Left lung (tissue), 4 donors: ENCODE measurements at regions not wholly inside any gene's neighbourhood (a gene's known extent, or its start where the extent isn't known, plus 50 kb on each side); places are given as distances from the start of the nearest gene placed in this dataset.

Experiments used
- ATAC-seq: fragments of 200-7000 bp; cut with Tn5 transposase; one replicate; pipeline ENCODE4 v1.9.1; 2020; ENCODE audit warnings: moderate library complexity
- DNase-seq, 4 donors: peaks; one replicate each; pipeline ENCODE4 v3.0.0-alpha.2; 2013 to 2020
- H3K27ac ChIP-seq, 2 donors: fragments of 200-600 bp; sonication (generic) in 1 of 2; one replicate each; pipeline versions ENCODE4 v1.5.0 to v1.8.0; 2020 to 2021
- H3K27me3 ChIP-seq, 2 donors: fragments of 200-600 bp; sonication (generic) in 1 of 2; one replicate each; pipeline versions ENCODE4 v1.5.0 to v1.8.0; 2020 to 2021
- H3K36me3 ChIP-seq, 2 donors: fragments of 200-600 bp; sonication (generic) in 1 of 2; one replicate each; pipeline versions ENCODE4 v1.5.0 to v1.8.0; 2020 to 2021
- H3K4me1 ChIP-seq, 2 donors: fragments of 200-600 bp; one replicate each; pipeline ENCODE4 v1.8.0; 2021
- H3K4me3 ChIP-seq, 2 donors: fragments of 200-600 bp; sonication (generic) in 1 of 2; one replicate each; pipeline versions ENCODE4 v1.5.0 to v1.8.0; 2020 to 2021; ENCODE audit warnings: mild to moderate bottlenecking in 1 of 2
- H3K9me3 ChIP-seq, 2 donors: fragments of 200-600 bp; sonication (generic) in 1 of 2; one replicate each; pipeline versions ENCODE4 v1.5.0 to v1.8.0; 2020 to 2021
- CTCF ChIP-seq, 2 donors: fragments of 200-600 bp; sonication (generic) in 1 of 2; IDR thresholded peaks; one replicate each; pipeline versions ENCODE4 v1.5.0 to v1.8.0; 2021; ENCODE audit warnings: antibody characterized with exemption in 2 of 2
- intact Hi-C, 2 donors: fragments of 100-400 bp; cut with DNase I; formaldehyde crosslinking; loops; one replicate each; pipeline versions ENCODE4 v1.11.2 to v1.14.2; 2022
- donor health status: DM: no; HTN: yes; CAD: no.
- donor health status: DM: no; HTN: no; CAD: no.

DNA sequence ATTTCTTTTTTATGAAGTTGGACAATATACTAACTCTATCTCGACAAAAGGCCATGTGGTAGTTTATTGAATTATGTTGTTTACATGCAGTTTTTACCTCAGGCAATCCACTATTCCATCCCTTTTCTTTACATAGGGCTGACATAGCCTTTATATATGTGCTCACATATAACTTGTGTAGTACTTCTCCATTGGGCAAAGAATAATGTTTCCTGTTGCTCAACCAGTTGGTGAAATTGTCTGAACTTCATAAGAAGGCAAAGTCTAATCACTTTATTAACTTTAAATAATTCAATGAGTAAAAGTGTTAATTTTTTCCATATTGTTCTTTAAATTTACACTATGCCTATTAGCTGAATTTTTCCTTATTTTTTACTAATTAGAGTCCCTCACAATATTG lies 1272.1 kb downstream of the EPHA7 start:
- Histone ChIP-seq H3K36me3 (no peaks in the 10 kb centered on the region), H3K4me1 (no peaks in the 10 kb centered on the region), H3K4me3 (no peak overlapping the region), H3K27me3 (no peaks in the 10 kb centered on the region), H3K9me3 (no peaks in the 10 kb centered on the region), H3K27ac (no peak overlapping the region)
- DNase-seq (no peak), ATAC-seq (no peak)
- intact Hi-C loops: no loop called here
- TF ChIP-seq CTCF (IDR thresholded peaks at IDR 0.05): no peak

DNA sequence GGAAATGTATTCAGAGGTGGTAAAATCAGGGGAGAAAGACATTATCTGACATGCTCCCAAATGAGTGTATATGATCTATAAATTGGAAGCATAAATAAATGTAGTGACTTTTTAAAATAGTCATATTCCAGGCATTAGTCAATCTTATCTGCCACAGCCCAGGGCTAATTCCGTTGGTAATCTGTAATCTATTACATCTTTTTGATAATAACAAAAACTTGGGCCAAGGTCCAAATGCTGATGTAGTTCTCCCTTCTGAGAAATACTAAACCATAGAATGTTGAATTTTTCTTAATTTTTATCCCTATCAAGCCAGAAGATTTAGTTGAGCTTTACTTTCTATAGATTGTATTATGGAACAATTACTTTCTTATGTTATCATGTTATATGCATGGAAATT lies 1279.8 kb downstream of the EPHA7 start:
- Histone ChIP-seq H3K4me3 (no peak overlapping the region), H3K27ac (no peak overlapping the region), H3K4me1 (no peaks in the 10 kb centered on the region), H3K27me3 (no peaks in the 10 kb centered on the region), H3K36me3 (no peaks in the 10 kb centered on the region), H3K9me3 (no peaks in the 10 kb centered on the region)
- DNase-seq (no peak), ATAC-seq (no peak)
- TF ChIP-seq CTCF (IDR thresholded peaks at IDR 0.05): no peak
- intact Hi-C loops: no loop called here

- H3K27ac ChIP-seq: no peak overlapping the region
- no peaks in the 10 kb centered on the region for H3K4me1 ChIP-seq
- no peaks in the 10 kb centered on the region for H3K36me3 ChIP-seq
- no peak for DNase-seq
- intact Hi-C loops: no loop called here
- no peaks in the 10 kb centered on the region for H3K9me3 ChIP-seq
- no peaks in the 10 kb centered on the region for H3K27me3 ChIP-seq
- no peak overlapping the region for H3K4me3 ChIP-seq
- no peak for TF ChIP-seq CTCF (IDR thresholded peaks at IDR 0.05)
- ATAC-seq: no peak
Measured at GRCh38 chr6:92132957-92133356, 1286.4 kb downstream of the EPHA7 start.

- Histone ChIP-seq H3K9me3 (no peaks in the 10 kb centered on the region), H3K4me3 (no peak overlapping the region), H3K27me3 (no peaks in the 10 kb centered on the region), H3K36me3 (no peaks in the 10 kb centered on the region), H3K4me1 (no peaks in the 10 kb centered on the region), H3K27ac (no peak overlapping the region)
- ATAC-seq (no peak), DNase-seq (no peak)
- no peak for TF ChIP-seq CTCF (IDR thresholded peaks at IDR 0.05)
- intact Hi-C loops: no loop called here
Measured at GRCh38 chr6:92132457-92132856, 1286.9 kb downstream of the EPHA7 start.

- Histone ChIP-seq H3K4me3 (no peak overlapping the region), H3K36me3 (no peaks in the 10 kb centered on the region), H3K27me3 (no peaks in the 10 kb centered on the region), H3K27ac (no peak overlapping the region), H3K9me3 (no peaks in the 10 kb centered on the region), H3K4me1 (no peaks in the 10 kb centered on the region)
- DNase-seq (no peak), ATAC-seq (no peak)
- TF ChIP-seq CTCF (IDR thresholded peaks at IDR 0.05): no peak
- intact Hi-C loops: no loop called here
Measured at GRCh38 chr6:92130944-92131343, 1288.4 kb downstream of the EPHA7 start.
